ENCODE measurements at regions not wholly inside any gene's neighbourhood (a gene's known extent, or its start where the extent isn't known, plus 50 kb on each side); places are given as distances from the start of the nearest gene placed in this dataset.

DNA sequence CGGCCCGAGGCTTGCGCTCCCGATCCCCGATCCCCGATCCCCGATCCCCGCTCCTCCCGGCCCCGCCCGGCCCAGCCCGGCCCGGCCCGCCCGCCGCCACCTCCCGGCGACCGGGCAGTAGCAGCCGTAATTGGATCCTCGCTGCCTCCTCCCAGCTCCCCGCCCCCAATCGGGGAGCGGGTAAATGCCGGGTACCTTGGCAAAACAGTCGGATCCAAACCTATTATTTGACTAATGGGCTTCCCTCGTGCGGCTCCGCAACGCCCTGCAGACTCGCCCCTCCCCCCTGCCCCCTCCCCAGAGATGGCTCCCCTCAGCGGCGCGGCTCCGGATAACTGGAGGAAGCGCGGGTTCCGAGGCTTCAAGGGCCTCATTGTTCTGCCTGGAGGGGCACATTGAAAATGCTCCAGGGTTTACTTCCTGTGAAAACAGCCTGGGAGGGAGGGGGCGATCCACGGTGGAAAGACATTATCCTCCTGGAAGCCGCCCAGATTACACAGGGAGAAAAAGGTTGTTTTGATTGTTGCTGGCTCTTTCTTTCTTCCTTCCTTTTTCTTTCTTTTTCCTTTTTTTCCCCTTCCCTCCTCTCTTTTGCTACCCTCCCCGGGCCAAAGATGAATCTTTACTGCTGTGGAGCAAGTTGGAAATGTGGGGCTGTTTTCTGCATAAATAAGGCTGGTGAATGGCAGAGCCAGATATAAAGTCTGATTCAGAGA, 94.7 kb upstream of the ZMIZ1 start:
- WGBS, 2 donors, result 0 to 1% methylated on average over 22 to 41 of the region's 42 CpGs
- peak; percentile 55 to 77 (median 61) for ATAC-seq
- H3K9me3 ChIP-seq, result no peaks in the 10 kb centered on the region
- peak overlapping the region; percentile 12 to 52 (median 38) for H3K4me3 ChIP-seq
- peaks cover 20 to 24% (median 23%) of the 10 kb centered on the region in 3 donors for H3K4me1 ChIP-seq
- no peak for FAIRE-seq
- intact Hi-C loops (cut with DNase I), result loop anchor here in 1 of 3 donors (10.0 kb wide), 1 partner anchor 81 kb away; no protein-coding TSS in a partner anchor
- no peaks in the 10 kb centered on the region for H3K27me3 ChIP-seq
- H3K27ac ChIP-seq, result peak overlapping the region; percentile 93 to 97 (median 94)
- peak; percentile 79 to 86 (median 80) for DNase-seq
- H3K36me3 ChIP-seq, result no peaks in the 10 kb centered on the region
- TF ChIP-seq, protein P1, sequence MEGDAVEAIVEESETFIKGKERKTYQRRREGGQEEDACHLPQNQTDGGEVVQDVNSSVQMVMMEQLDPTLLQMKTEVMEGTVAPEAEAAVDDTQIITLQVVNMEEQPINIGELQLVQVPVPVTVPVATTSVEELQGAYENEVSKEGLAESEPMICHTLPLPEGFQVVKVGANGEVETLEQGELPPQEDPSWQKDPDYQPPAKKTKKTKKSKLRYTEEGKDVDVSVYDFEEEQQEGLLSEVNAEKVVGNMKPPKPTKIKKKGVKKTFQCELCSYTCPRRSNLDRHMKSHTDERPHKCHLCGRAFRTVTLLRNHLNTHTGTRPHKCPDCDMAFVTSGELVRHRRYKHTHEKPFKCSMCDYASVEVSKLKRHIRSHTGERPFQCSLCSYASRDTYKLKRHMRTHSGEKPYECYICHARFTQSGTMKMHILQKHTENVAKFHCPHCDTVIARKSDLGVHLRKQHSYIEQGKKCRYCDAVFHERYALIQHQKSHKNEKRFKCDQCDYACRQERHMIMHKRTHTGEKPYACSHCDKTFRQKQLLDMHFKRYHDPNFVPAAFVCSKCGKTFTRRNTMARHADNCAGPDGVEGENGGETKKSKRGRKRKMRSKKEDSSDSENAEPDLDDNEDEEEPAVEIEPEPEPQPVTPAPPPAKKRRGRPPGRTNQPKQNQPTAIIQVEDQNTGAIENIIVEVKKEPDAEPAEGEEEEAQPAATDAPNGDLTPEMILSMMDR (IDR thresholded peaks at IDR 0.05), result peak in 2 of 4 donors; percentile 10 to 15

- H3K4me1 ChIP-seq, result peaks cover 20 to 24% (median 23%) of the 10 kb centered on the region in 3 donors
- FAIRE-seq (no peak), DNase-seq (peak in 4 of 6 donors; percentile 37 to 53 (median 46)), ATAC-seq (peak in 3 of 4 donors; percentile 1 to 29 (median 14))
- H3K9me3 ChIP-seq, result no peaks in the 10 kb centered on the region
- H3K4me3 ChIP-seq, result no peak overlapping the region
- intact Hi-C loops (cut with DNase I), result loop anchor here in 1 of 3 donors (10.0 kb wide), 1 partner anchor 80 kb away; no protein-coding TSS in a partner anchor
- 56 to 61% methylated on average over 15 of the region's 15 CpGs for WGBS, 2 donors
- no peaks in the 10 kb centered on the region for H3K36me3 ChIP-seq
- TF ChIP-seq, protein P1 (IDR thresholded peaks at IDR 0.05), result peak in 3 of 4 donors; percentile 7 to 41 (median 18)
- H3K27ac ChIP-seq, result peak overlapping the region; percentile 93 to 97 (median 94)
- no peaks in the 10 kb centered on the region for H3K27me3 ChIP-seq
These were observed 94.0 kb upstream of the ZMIZ1 start for GRCh38 chr10:78974617-78975317.

DNA sequence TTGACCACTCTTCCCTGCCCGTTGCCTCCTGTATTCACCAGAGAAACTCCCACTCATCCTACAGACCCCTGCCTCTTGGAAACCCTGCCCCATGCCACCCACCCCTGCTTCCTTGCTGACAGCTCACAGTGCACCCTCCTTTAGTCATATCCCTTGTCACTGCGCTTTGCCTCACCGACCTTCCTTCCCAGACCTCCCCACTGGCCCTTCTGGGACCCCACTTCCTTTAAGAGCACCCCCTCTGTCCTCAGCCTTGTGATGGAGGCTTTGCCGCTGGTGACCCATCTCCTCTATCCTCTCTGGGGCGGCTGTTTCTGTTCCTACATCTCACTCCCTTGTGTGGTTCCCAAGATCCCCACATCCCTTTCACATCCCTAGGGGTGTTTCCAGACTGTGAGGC, 92.8 kb upstream of the ZMIZ1 start:
- H3K4me3 ChIP-seq, result no peak overlapping the region
- ATAC-seq, result no peak
- no peaks in the 10 kb centered on the region for H3K36me3 ChIP-seq
- no peaks in the 10 kb centered on the region for H3K9me3 ChIP-seq
- TF ChIP-seq, protein P1 (IDR thresholded peaks at IDR 0.05), result no peak
- intact Hi-C loops (cut with DNase I), result loop anchor here in 1 of 3 donors (10.0 kb wide), 1 partner anchor 79 kb away; no protein-coding TSS in a partner anchor
- H3K4me1 ChIP-seq, result peaks cover 20 to 24% (median 23%) of the 10 kb centered on the region in 3 donors
- FAIRE-seq, result no peak
- 92 to 93% methylated on average over 5 of the region's 5 CpGs for WGBS, 2 donors
- H3K27me3 ChIP-seq, result no peaks in the 10 kb centered on the region
- peak in 2 of 6 donors; percentile 18 to 27 for DNase-seq
- no peak overlapping the region for H3K27ac ChIP-seq

GRCh38 chr10:78976825-78977755, 91.7 kb upstream of the ZMIZ1 start:
- no peaks in the 10 kb centered on the region for H3K9me3 ChIP-seq
- intact Hi-C loops (cut with DNase I), result loop anchor here in 1 of 3 donors (10.0 kb wide), 1 partner anchor 78 kb away; no protein-coding TSS in a partner anchor
- peaks cover 18 to 23% (median 22%) of the 10 kb centered on the region in 3 donors for H3K4me1 ChIP-seq
- DNase-seq (peak in 1 of 6 donors; percentile 42), ATAC-seq (no peak), FAIRE-seq (no peak)
- TF ChIP-seq, protein P1 (IDR thresholded peaks at IDR 0.05), result no peak
- no peak overlapping the region for H3K4me3 ChIP-seq
- H3K27me3 ChIP-seq, result no peaks in the 10 kb centered on the region
- no peaks in the 10 kb centered on the region for H3K36me3 ChIP-seq
- WGBS, 2 donors, result 89 to 92% methylated on average over 13 of the region's 13 CpGs
- no peak overlapping the region for H3K27ac ChIP-seq

Data from pancreas (tissue), 10 donors.